MCF 10A (cell line): ENCODE measurements at regions not wholly inside any gene's neighbourhood (a gene's known extent, or its start where the extent isn't known, plus 50 kb on each side); places are given as distances from the start of the nearest gene placed in this dataset.

ENCODE experiments used
- BruUV-seq: library from RNA; stranded (reverse); fragments of 400-500 nt; replicated peaks from 2 replicates; lab custom pipeline; 2021; lab: Mats Ljungman, UMichigan
- CTCF ChIA-PET: fragments of 300-600 bp; sonication (Branson Sonifier 250); formaldehyde crosslinking; extraction: SDS; loops from one replicate; lab custom pipeline; 2021; ENCODE audit warnings: antibody characterized with exemption, inconsistent platforms; lab: Yijun Ruan, JAX
- POLR2A ChIA-PET: fragments of 300-600, 350-650 bp; sonication (Branson Sonifier 250); formaldehyde crosslinking; extraction: SDS; loops from one replicate; lab custom pipeline; 2020; ENCODE audit warnings: antibody characterized with exemption, inconsistent platforms; lab: Yijun Ruan, JAX
- DNase-seq: peaks from one replicate; pipeline ENCODE4 v3.0.0-alpha.2; 2018; ENCODE audit not compliant: unreplicated experiment
- H3K27ac Mint-ChIP-seq: one replicate; pipeline ENCODE4 v1.8.0; 2022; ENCODE audit warnings: mild to moderate bottlenecking, low read depth, mixed read lengths; ENCODE audit not compliant: unreplicated experiment
- H3K27me3 Mint-ChIP-seq: one replicate; pipeline ENCODE4 v1.8.0; 2022; ENCODE audit warnings: mixed read lengths; ENCODE audit not compliant: insufficient read depth, unreplicated experiment
- H3K36me3 Mint-ChIP-seq: one replicate; pipeline ENCODE4 v1.8.0; 2022; ENCODE audit warnings: mild to moderate bottlenecking, moderate library complexity, mixed read lengths; ENCODE audit not compliant: insufficient read depth, unreplicated experiment
- H3K4me1 Mint-ChIP-seq: one replicate; pipeline ENCODE4 v1.8.0; 2022; ENCODE audit warnings: mixed read lengths; ENCODE audit not compliant: insufficient read depth, unreplicated experiment
- H3K4me3 Mint-ChIP-seq: one replicate; pipeline ENCODE4 v1.8.0; 2022; ENCODE audit warnings: mild to moderate bottlenecking, moderate library complexity, mixed read lengths; ENCODE audit not compliant: unreplicated experiment
- H3K9me3 Mint-ChIP-seq: one replicate; pipeline ENCODE4 v1.8.0; 2022; ENCODE audit warnings: mixed read lengths; ENCODE audit not compliant: unreplicated experiment
- intact Hi-C: fragments of 100-400 bp; cut with micrococcal nuclease; formaldehyde crosslinking; loops from 2 replicates; pipeline ENCODE4 v1.14.1; 2022
- TF ChIP-seq, protein P1 (sequence below): fragments of 200-600 bp; IDR thresholded peaks from one replicate; pipeline ENCODE4 v1.8.0; 2022; ENCODE audit warnings: antibody characterized with exemption, mild to moderate bottlenecking; ENCODE audit not compliant: unreplicated experiment

DNA sequence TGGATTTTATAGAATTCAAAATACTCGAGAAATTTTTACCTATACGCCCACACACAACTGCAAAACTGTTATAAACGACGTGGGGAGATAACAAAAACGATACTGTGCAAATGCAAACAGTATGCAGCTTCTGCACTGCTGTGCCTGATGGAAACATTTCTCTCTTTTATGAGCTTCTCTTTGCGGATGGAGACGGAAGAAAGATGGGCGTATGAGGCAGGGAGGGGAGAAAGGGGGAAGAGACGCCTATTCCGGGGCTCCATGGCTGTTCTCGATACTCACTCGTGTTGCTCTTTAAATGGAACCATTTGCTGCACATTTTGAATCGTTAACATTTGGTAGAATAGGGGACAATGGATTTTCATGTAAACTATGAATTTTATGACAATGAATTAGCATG, 69.1 kb upstream of the EXOC2 start:
- Mint-ChIP-seq H3K36me3 (no peaks in the 10 kb centered on the region), H3K4me1 (no peaks in the 10 kb centered on the region), H3K4me3 (no peak overlapping the region), H3K27ac (no peak overlapping the region), H3K9me3 (no peaks in the 10 kb centered on the region), H3K27me3 (peaks cover 28% of the 10 kb centered on the region)
- intact Hi-C loops = no loop called here
- ChIA-PET POLR2A (interaction anchor here (1.0 kb wide), 1 partner anchor 9 kb away, joined by 4 read pairs; no protein-coding TSS in a partner anchor), CTCF (interaction anchor here (0.6 to 1.2 kb wide), 3 partner anchors 27 to 575 kb away, joined by 3 to 4 read pairs (median 3); no protein-coding TSS in a partner anchor)
- no TSS peak for BruUV-seq
- no peak for DNase-seq
- TF ChIP-seq, protein P1, sequence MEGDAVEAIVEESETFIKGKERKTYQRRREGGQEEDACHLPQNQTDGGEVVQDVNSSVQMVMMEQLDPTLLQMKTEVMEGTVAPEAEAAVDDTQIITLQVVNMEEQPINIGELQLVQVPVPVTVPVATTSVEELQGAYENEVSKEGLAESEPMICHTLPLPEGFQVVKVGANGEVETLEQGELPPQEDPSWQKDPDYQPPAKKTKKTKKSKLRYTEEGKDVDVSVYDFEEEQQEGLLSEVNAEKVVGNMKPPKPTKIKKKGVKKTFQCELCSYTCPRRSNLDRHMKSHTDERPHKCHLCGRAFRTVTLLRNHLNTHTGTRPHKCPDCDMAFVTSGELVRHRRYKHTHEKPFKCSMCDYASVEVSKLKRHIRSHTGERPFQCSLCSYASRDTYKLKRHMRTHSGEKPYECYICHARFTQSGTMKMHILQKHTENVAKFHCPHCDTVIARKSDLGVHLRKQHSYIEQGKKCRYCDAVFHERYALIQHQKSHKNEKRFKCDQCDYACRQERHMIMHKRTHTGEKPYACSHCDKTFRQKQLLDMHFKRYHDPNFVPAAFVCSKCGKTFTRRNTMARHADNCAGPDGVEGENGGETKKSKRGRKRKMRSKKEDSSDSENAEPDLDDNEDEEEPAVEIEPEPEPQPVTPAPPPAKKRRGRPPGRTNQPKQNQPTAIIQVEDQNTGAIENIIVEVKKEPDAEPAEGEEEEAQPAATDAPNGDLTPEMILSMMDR = no peak

DNA sequence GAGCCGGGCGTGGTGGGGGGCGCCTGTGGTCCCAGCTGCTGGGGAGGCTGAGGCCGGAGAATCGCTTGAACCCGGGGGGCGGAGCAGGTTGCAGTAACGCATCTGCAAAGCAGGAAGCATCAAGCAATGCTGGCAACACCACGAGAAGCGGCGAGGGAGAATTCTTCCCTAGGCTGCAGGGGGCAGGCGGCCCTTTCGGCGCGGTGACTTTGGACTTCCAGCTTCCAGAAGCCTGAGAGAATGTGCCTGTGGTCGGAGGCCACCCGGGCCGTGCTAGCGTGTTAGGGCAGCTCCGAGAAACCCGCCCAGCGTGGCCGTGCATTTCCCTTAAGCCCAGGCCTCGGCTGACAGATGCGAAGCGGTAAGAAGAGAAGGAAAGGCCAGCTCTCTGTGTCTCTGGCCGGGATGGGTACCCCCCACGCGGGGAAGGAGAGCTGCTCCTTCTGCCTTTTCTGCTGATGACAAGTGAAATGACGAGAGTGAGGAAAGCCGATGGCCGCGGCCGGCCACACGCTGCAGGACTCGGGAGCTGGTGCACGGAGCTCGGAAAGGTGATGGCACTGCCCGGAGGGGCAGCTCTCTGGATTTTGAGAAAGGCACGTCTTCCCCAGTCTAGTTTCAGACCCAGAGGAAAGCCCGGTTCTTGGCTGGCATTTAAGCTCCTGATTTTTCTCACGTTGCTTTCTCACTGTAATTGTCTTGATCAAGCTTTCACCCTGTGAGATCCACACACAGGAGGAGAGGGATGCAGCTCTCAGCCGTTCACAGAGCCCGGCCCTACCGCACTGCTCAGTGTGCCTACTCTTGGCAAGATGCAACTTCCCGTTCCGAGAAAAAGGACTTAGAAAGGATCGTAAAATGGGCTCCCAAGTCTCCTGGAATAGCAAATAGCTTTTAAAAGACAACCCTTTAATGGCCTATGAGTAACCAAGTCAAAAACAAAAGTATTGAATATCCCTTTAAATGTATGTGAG, 68.3 kb upstream of the EXOC2 start:
- H3K36me3 Mint-ChIP-seq = no peaks in the 10 kb centered on the region
- no peaks in the 10 kb centered on the region for H3K4me1 Mint-ChIP-seq
- H3K9me3 Mint-ChIP-seq = no peaks in the 10 kb centered on the region
- intact Hi-C loops = no loop called here
- CTCF ChIA-PET = interaction anchor here (0.6 to 1.2 kb wide), 2 partner anchors 46 to 574 kb away, joined by 3 to 4 read pairs; no protein-coding TSS in a partner anchor
- H3K27ac Mint-ChIP-seq = no peak overlapping the region
- BruUV-seq = no TSS peak
- DNase-seq = no peak
- H3K27me3 Mint-ChIP-seq = peaks cover 24% of the 10 kb centered on the region
- no peak overlapping the region for H3K4me3 Mint-ChIP-seq
- POLR2A ChIA-PET = interaction anchor here (1.0 kb wide), 1 partner anchor 10 kb away, joined by 4 read pairs; no protein-coding TSS in a partner anchor
- TF ChIP-seq, protein P1 = no peak

DNA sequence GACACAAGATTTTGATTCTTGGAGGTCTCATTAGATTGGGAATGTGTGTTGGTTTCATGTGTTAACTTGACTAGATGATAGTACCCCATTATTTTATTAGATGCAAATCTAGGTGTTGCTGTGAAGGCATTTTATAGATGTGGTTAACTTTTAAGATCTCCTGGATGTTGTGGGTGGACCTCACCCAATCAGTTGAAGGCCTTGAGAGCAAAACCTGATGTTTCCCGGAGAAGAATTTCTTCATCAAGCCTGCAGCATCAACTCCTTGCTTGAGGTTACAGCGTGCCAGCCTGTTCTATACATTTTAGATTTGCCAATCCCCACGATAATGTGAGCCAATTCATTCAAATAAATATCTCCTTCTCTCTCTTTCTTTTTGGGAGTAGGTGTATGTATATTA, 66.8 kb upstream of the EXOC2 start:
- no peak for DNase-seq
- no peak overlapping the region for H3K4me3 Mint-ChIP-seq

More for the DNA sequence above, 66.8 kb upstream of the EXOC2 start:
- Mint-ChIP-seq H3K36me3 (no peaks in the 10 kb centered on the region), H3K27ac (no peak overlapping the region), H3K9me3 (no peaks in the 10 kb centered on the region), H3K4me1 (no peaks in the 10 kb centered on the region), H3K27me3 (peaks cover 18% of the 10 kb centered on the region)
- BruUV-seq = no TSS peak
- intact Hi-C loops = no loop called here
- POLR2A ChIA-PET = no interaction called here
- CTCF ChIA-PET = interaction anchor here (1.2 kb wide), 1 partner anchor 589 kb away, joined by 9 read pairs; no protein-coding TSS in a partner anchor
- TF ChIP-seq, protein P1 = no peak
